Sigmoid colon (tissue), 6 donors: ENCODE measurements at regions not wholly inside any gene's neighbourhood (a gene's known extent, or its start where the extent isn't known, plus 50 kb on each side); places are given as distances from the start of the nearest gene placed in this dataset.

Source experiments
- DNase-seq: peaks from one replicate; pipeline ENCODE4 v3.0.0-alpha.2; 2019
- H3K27ac ChIP-seq, 4 donors: fragments of 200-600 bp; sonication (generic); one replicate each; pipeline ENCODE4 v1.5.1; 2016 to 2019; ENCODE audit warnings: mild to moderate bottlenecking in 1 of 4
- H3K27me3 ChIP-seq, 3 donors: fragments of 200-600 bp; sonication (generic); one replicate each; pipeline ENCODE4 v1.5.1; 2019; ENCODE audit warnings: mild to moderate bottlenecking in 1 of 3
- H3K36me3 ChIP-seq, 4 donors: fragments of 200-600 bp; sonication (generic); one replicate each; pipeline ENCODE4 v1.5.1; 2016 to 2019
- H3K4me1 ChIP-seq, 4 donors: fragments of 200-600 bp; sonication (generic); one replicate each; pipeline ENCODE4 v1.5.1; 2017 to 2019
- H3K4me3 ChIP-seq, 4 donors: fragments of 200-600 bp; sonication (generic); one replicate each; pipeline ENCODE4 v1.5.1; 2017 to 2019; ENCODE audit warnings: mild to moderate bottlenecking in 2 of 4, moderate library complexity in 1 of 4
- H3K9me3 ChIP-seq, 4 donors: fragments of 200-600 bp in 3 of 4; sonication (generic) in 3 of 4; one replicate each; pipeline versions ENCODE4 v1.5.1 to v1.6.1; 2013 to 2019
- CTCF ChIP-seq, 4 experiments: fragments of 450-650 bp in 3 of 4; fragments of 200-600 bp in 1 of 4; IDR thresholded peaks; one replicate each; pipeline ENCODE4 v1.5.1; 2016 to 2019; ENCODE audit warnings: antibody characterized with exemption in 4 of 4, mild to moderate bottlenecking in 3 of 4, moderate library complexity in 2 of 4
- EP300 ChIP-seq, 4 donors: sonication (generic); formaldehyde crosslinking; IDR thresholded peaks; one replicate each; pipeline ENCODE4 v1.6.1; 2017; ENCODE audit warnings: antibody characterized with exemption in 4 of 4
- POLR2A ChIP-seq, 2 donors: fragments of 450-650 bp; IDR thresholded peaks; one replicate each; pipeline ENCODE4 v1.6.1; 2016; ENCODE audit warnings: antibody characterized with exemption in 2 of 2, mild to moderate bottlenecking in 2 of 2, moderate library complexity in 2 of 2
- POLR2AphosphoS5 ChIP-seq, 4 donors: sonication (generic); formaldehyde crosslinking; IDR thresholded peaks; one replicate each; pipeline ENCODE4 v1.6.1; 2017; ENCODE audit warnings: antibody characterized with exemption in 4 of 4
- WGBS, 2 donors: extraction: QIAGEN DNeasy Blood & Tissue Kit; methylation state at CpG; one replicate each; pipeline ENCODE4 v1.1.7; 2013; 5-methylcytosine and 5-hydroxymethylcytosine counted together
- intact Hi-C: fragments of 100-400 bp; cut with DNase I; formaldehyde crosslinking; loops from one replicate; pipeline ENCODE4 v1.15.1; 2023
- donor health status: healthy with polysubstance abuse.
- donor health status: healthy.

- no peak for TF ChIP-seq POLR2AphosphoS5 (IDR thresholded peaks at IDR 0.05)
- no peak for TF ChIP-seq EP300 (IDR thresholded peaks at IDR 0.05)
- TF ChIP-seq POLR2A (IDR thresholded peaks at IDR 0.05), result no peak
- TF ChIP-seq CTCF (IDR thresholded peaks at IDR 0.05), result no peak
- intact Hi-C loops, result no loop called here
- no peak overlapping the region for H3K4me3 ChIP-seq
- H3K27ac ChIP-seq, result no peak overlapping the region
- no peaks in the 10 kb centered on the region for H3K4me1 ChIP-seq
- DNase-seq, result no peak
- H3K27me3 ChIP-seq, result no peaks in the 10 kb centered on the region
- WGBS, 2 donors, result 58 to 66% methylated on average over 3 of the region's 3 CpGs
- no peaks in the 10 kb centered on the region for H3K9me3 ChIP-seq
- H3K36me3 ChIP-seq, result no peaks in the 10 kb centered on the region
Observed at GRCh38 chrX:112163906-112164305, 81.3 kb upstream of the TRPC5 start.

- peaks cover 0 to 3% (median 0%) of the 10 kb centered on the region in 3 donors for H3K27me3 ChIP-seq
- DNase-seq, result no peak
- intact Hi-C loops, result loop anchor here (5.0 kb wide), 1 partner anchor 276 kb away; no protein-coding TSS in a partner anchor
- H3K4me1 ChIP-seq, result no peaks in the 10 kb centered on the region
- H3K9me3 ChIP-seq, result no peaks in the 10 kb centered on the region
- H3K27ac ChIP-seq, result no peak overlapping the region
- TF ChIP-seq POLR2A (IDR thresholded peaks at IDR 0.05) (no peak), CTCF (IDR thresholded peaks at IDR 0.05) (no peak), POLR2AphosphoS5 (IDR thresholded peaks at IDR 0.05) (no peak), EP300 (IDR thresholded peaks at IDR 0.05) (no peak)
- H3K36me3 ChIP-seq, result no peaks in the 10 kb centered on the region
- H3K4me3 ChIP-seq, result no peak overlapping the region
- WGBS, 2 donors, result 76 to 84% methylated on average over 2 of the region's 2 CpGs
Observed at GRCh38 chrX:112148397-112148796, 65.8 kb upstream of the TRPC5 start.

GRCh38 chrX:112147206-112147605 is 64.6 kb upstream of the TRPC5 start:
- intact Hi-C loops, result loop anchor here (5.0 kb wide), 1 partner anchor 275 kb away; no protein-coding TSS in a partner anchor
- no peaks in the 10 kb centered on the region for H3K4me1 ChIP-seq
- no peaks in the 10 kb centered on the region for H3K36me3 ChIP-seq
- peaks cover 0 to 3% (median 0%) of the 10 kb centered on the region in 3 donors for H3K27me3 ChIP-seq
- no peaks in the 10 kb centered on the region for H3K9me3 ChIP-seq
- DNase-seq, result no peak
- TF ChIP-seq EP300 (IDR thresholded peaks at IDR 0.05) (no peak), POLR2A (IDR thresholded peaks at IDR 0.05) (no peak), POLR2AphosphoS5 (IDR thresholded peaks at IDR 0.05) (no peak), CTCF (IDR thresholded peaks at IDR 0.05) (no peak)
- no peak overlapping the region for H3K4me3 ChIP-seq
- no peak overlapping the region for H3K27ac ChIP-seq
- 23 to 26% methylated on average over 2 of the region's 2 CpGs for WGBS, 2 donors

GRCh38 chrX:112137276-112137675 is 54.7 kb upstream of the TRPC5 start:
- 38 to 41% methylated on average over 4 of the region's 4 CpGs for WGBS, 2 donors
- no peak for DNase-seq
- no peaks in the 10 kb centered on the region for H3K9me3 ChIP-seq
- H3K27me3 ChIP-seq, result no peaks in the 10 kb centered on the region
- no peaks in the 10 kb centered on the region for H3K36me3 ChIP-seq
- intact Hi-C loops, result no loop called here
- H3K27ac ChIP-seq, result no peak overlapping the region
- TF ChIP-seq EP300 (IDR thresholded peaks at IDR 0.05) (no peak), CTCF (IDR thresholded peaks at IDR 0.05) (no peak), POLR2A (IDR thresholded peaks at IDR 0.05) (no peak), POLR2AphosphoS5 (IDR thresholded peaks at IDR 0.05) (no peak)
- H3K4me3 ChIP-seq, result no peak overlapping the region
- H3K4me1 ChIP-seq, result no peaks in the 10 kb centered on the region
